VCaP (cell line): ENCODE measurements at regions not wholly inside any gene's neighbourhood (a gene's known extent, or its start where the extent isn't known, plus 50 kb on each side); places are given as distances from the start of the nearest gene placed in this dataset.

Source experiments
- H3K27ac ChIP-seq: fragments of 450-650 bp; 2 replicates; pipeline ENCODE4 v1.5.1; 2017
- CTCF ChIP-seq: fragments of 450-650 bp; conservative IDR thresholded peaks from 2 replicates; pipeline ENCODE4 v1.5.1; 2017; ENCODE audit warnings: mild to moderate bottlenecking, moderate library complexity

GRCh38 chr13:81639984-81640582 lies 1299.2 kb upstream of the SPRY2 start:
- H3K27ac ChIP-seq = no peak overlapping the region
- TF ChIP-seq CTCF = peak; percentile 79

- no peak overlapping the region for H3K27ac ChIP-seq
Observed at GRCh38 chr13:81637457-81637856, 1296.5 kb upstream of the SPRY2 start.

DNA sequence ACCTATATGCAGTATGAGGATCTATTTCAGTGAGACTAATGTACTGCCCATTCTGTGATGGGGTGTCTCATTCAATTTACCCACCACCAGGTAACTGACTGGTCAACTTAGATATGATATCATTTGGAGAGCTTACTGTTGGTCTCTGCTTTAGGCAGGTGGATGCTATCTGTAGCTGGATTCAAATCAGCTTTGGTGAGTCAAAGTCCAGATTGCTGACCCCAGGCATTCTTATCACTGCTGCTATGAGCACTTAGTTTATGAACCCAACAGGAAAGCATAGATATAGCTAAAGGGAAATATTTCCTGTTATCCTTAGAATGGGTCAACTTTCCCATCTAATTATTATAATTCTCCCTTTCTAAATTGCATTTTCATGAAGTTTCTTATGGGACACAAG lies 1295.2 kb upstream of the SPRY2 start:
- no peak for TF ChIP-seq CTCF
- no peak overlapping the region for H3K27ac ChIP-seq

More at GRCh38 chr13:81637457-81637856, 1296.5 kb upstream of the SPRY2 start:
- TF ChIP-seq CTCF = no peak

- no peak overlapping the region for H3K27ac ChIP-seq
- no peak for TF ChIP-seq CTCF
Observed at GRCh38 chr13:81615031-81615430, 1274.1 kb upstream of the SPRY2 start.

- TF ChIP-seq CTCF = peak; percentile 50
Observed at GRCh38 chr13:81610644-81611043, 1269.7 kb upstream of the SPRY2 start.

DNA sequence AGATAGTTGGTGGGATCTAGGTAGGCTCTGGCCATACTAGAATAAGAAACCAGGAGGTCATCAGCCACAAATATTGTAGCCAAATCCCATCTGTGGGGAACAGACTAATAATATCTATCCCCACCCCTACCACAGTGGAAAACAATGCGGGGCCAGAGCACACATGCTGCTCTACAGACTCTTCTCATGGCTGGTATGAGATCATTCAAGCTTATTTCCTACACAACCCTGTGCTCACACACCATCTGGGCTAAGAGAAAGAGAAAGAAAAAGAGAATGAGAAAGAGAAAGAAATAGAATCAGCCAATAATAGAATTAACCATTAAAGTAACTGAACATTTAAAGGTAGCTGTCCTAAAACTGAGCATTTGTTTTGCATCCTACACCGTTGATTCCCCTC lies 1268.4 kb upstream of the SPRY2 start:
- no peak overlapping the region for H3K27ac ChIP-seq
- TF ChIP-seq CTCF = no peak

More at GRCh38 chr13:81610644-81611043, 1269.7 kb upstream of the SPRY2 start:
- H3K27ac ChIP-seq = no peak overlapping the region

GRCh38 chr13:81606074-81606473 lies 1265.1 kb upstream of the SPRY2 start:
- H3K27ac ChIP-seq = no peak overlapping the region
- no peak for TF ChIP-seq CTCF
